ENCODE measurements at regions not wholly inside any gene's neighbourhood (a gene's known extent, or its start where the extent isn't known, plus 50 kb on each side); places are given as distances from the start of the nearest gene placed in this dataset.
"Not testable (repeated sequence)": the region's sequence is repeated elsewhere in the genome, so short reads cannot be mapped to it uniquely, and the experiment has no call there.

- DNase-seq (ENCODE audit: low read depth): no peak
- in situ Hi-C loops (cut with HindIII; ENCODE audit: low pct_unique_long_range_greater_than_20kb, low sequenced_read_pairs): no loop called here
These were observed 409.6 kb downstream of the NPIPA8 start for GRCh38 chr16:17926866-17927399.

DNA sequence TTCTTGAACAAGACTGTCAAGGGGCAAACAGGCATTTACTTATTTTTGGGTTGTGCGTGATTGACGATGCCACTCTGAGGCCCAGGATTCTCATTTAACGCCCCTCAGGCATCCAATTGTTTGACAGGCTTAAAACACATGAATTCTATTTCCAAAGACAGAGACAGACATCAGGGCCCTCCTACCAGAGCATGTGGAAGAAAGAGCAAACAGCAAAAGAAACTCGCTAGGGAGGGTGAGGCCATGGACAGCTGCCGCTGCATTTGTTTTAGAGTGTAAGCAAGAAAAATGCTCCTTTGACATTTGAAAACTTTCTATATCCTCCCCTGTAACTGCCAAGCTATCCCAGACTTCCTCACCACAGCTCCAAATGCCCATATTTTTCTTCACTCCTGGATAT, 410.1 kb downstream of the NPIPA8 start:
- DNase-seq (ENCODE audit: low read depth): no peak
- in situ Hi-C loops (cut with HindIII; ENCODE audit: low pct_unique_long_range_greater_than_20kb, low sequenced_read_pairs): no loop called here

- DNase-seq (ENCODE audit: low read depth): no peak
- in situ Hi-C loops (cut with HindIII; ENCODE audit: low pct_unique_long_range_greater_than_20kb, low sequenced_read_pairs): no loop called here
These were observed 410.8 kb downstream of the NPIPA8 start for GRCh38 chr16:17925761-17926160.

DNA sequence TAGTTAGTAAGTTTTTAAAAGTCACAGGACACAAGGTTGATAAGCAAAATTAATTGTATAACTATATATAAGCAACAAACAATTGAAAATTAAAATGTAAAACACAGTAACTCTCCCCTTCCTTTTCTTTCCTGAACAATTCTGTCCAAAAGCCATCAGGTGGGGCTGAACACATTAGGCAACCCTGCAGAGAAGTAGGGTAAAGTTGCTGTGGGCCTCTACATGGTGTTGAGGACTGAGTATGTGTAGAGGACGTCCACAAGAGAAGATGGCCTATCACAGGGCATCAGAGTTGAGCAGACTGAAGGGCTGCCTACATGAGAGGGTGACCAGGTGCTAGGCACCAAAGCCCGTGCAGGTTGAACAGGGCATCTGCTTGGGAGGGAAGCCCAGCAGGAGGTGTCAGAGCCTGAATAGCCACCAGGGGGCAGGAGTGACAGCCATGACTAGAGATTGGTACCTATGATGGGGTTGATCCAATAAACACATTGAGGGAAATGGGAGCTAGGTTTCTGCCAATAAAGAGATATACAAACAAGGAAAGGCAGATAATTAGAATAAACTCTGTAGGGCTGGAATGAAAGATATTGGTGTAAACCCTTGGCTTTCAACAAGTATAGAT, 415.1 kb downstream of the NPIPA8 start:
- in situ Hi-C loops (cut with HindIII; ENCODE audit: low pct_unique_long_range_greater_than_20kb, low sequenced_read_pairs): no loop called here
- DNase-seq (ENCODE audit: low read depth): no peak

DNA sequence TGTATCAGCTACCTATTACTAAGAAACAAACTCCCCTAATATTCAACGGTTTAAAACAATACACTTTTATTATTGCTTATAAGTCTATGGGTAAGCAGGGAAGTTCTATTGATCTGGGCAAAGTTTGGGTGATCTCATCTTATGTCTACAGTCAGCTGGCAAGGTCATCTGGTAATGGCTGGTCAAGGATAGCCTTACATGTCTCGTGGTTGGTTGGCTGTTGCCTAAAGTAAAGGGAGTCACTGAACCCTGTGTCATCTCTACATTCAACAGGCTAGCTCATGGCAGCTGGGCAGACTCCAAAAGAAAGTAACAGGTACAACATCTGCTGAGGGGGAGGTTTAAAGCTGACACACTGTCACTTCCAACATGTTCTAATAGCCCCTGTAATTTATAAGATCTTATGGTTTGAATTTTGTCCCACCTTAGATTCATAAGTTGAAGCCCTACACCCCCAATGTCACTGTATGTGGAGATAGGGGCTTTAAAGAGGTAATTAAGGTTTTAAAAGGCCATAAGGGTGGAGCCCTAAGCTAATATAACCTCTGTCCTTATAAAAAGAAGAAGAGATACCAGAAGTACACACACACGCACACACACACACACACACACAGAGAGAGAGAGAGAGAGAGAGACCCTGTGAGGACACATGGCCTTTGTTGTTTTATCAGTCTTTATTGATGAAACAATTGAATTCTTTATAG, 419.1 kb downstream of the NPIPA8 start:
- DNase-seq (ENCODE audit: low read depth): no peak
- in situ Hi-C loops (cut with HindIII; ENCODE audit: low pct_unique_long_range_greater_than_20kb, low sequenced_read_pairs): no loop called here

DNA sequence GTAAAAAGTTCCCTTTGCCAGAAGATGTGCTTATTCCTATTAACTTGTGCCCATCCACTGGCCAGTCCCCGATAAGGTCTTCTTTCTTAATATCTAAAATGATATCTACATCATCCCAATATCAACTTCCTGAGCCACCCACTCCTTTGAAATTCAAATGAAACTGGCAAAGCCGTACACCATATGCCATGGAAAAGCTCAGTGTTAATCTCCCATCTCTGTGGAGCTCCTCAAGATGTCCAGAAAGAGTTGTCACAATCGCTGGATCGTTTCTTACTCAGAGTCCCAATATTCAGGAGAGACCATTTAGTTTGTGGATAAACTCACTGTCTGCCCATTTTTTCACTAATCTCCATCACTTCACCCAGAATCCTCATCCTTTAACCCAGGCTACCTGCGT, 420.7 kb downstream of the NPIPA8 start:
- no peak for DNase-seq (ENCODE audit: low read depth)
- in situ Hi-C loops (cut with HindIII; ENCODE audit: low pct_unique_long_range_greater_than_20kb, low sequenced_read_pairs): no loop called here

DNA sequence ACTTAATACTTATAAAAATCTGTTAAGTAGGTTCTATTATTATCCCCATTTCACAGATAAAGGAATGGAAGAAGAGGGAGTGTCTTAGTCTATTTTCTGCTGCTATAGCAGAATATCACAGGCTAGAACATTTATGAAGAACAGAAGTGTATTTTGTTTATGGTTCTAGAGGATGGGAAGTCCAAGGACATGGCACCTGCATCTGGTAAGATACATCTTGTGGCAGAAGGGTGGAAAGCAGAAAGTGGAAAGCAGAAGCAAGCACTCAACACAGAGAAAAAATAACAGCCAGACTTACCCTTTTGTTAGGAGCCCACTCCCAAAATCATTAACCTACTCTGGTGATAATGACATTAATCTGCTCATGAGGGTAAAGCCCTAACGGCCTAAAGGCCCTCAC, 422.4 kb downstream of the NPIPA8 start:
- in situ Hi-C loops (cut with HindIII; ENCODE audit: low pct_unique_long_range_greater_than_20kb, low sequenced_read_pairs): no loop called here

DNA sequence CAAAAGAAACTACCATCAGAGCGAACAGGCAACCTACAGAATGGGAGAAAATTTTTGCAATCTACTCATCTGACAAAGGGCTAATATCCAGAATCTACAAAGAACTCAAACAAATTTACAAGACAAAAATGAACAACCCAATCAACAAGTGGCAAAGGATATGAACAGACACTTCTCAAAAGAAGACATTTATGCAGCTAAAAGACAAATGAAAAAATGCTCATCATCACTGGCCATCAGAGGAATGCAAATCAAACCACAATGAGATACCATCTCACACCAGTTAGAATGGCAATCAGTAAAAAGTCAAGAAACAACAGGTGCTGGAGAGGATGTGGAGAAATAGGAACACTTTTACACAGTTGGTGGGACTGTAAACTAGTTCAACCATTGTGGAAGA, 425.0 kb downstream of the NPIPA8 start:
- in situ Hi-C loops (cut with HindIII; ENCODE audit: low pct_unique_long_range_greater_than_20kb, low sequenced_read_pairs); DNase-seq (ENCODE audit: low read depth): not testable (repeated sequence)

More for the DNA sequence above, 422.4 kb downstream of the NPIPA8 start:
- no peak for DNase-seq (ENCODE audit: low read depth)

DNA sequence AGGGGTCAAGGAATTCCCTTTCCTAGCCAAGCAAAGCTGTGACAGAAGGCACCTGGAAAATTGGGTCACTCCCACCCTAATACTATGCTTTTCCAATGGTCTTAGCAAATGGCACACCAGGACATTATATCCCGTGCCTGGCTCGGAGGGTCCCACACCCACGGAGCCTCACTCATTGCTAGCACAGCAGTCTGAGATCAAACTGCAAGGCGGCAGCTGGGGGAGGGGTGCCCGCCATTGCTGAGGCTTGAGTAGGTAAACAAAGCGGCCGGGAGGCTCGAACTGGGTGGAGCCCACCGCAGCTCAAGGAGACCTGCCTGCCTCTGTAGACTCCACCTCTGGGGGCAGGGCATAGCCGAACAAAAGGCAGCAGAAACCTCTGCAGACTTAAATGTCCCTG, 429.9 kb downstream of the NPIPA8 start:
- DNase-seq (ENCODE audit: low read depth); in situ Hi-C loops (cut with HindIII; ENCODE audit: low pct_unique_long_range_greater_than_20kb, low sequenced_read_pairs): not testable (repeated sequence)

- no peak for DNase-seq (ENCODE audit: low read depth)
- in situ Hi-C loops (cut with HindIII; ENCODE audit: low pct_unique_long_range_greater_than_20kb, low sequenced_read_pairs): no loop called here
These were observed 430.5 kb upstream of the XYLT1 start for GRCh38 chr16:17901309-17901708.

GRCh38 chr16:17899141-17899540, 428.4 kb upstream of the XYLT1 start:
- DNase-seq (ENCODE audit: low read depth): no peak
- in situ Hi-C loops (cut with HindIII; ENCODE audit: low pct_unique_long_range_greater_than_20kb, low sequenced_read_pairs): no loop called here

DNA sequence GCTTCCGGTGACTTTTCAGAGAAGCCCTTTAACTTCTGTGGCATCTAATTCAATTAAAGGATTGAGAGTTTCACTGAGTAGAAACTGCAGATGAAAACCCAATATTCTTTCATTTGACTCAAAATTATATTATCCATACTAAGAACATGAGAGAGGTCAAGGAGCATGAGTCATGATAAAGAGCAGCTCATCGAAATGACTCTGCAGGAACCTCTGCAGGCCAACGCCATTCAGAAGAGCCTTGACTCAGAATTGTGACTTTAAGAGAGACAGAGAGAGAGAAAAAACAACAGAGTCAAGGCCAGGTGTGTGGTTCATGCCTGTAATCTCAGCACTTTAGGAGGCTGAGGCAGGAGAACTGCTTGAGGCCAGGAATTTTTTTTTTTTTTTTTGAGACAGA, 417.2 kb upstream of the XYLT1 start:
- no peak for DNase-seq (ENCODE audit: low read depth)
- in situ Hi-C loops (cut with HindIII; ENCODE audit: low pct_unique_long_range_greater_than_20kb, low sequenced_read_pairs): no loop called here

- no peak for DNase-seq (ENCODE audit: low read depth)
These were observed 415.0 kb upstream of the XYLT1 start for GRCh38 chr16:17885659-17886207.

GRCh38 chr16:17877821-17878360, 407.1 kb upstream of the XYLT1 start:
- DNase-seq (ENCODE audit: low read depth): no peak
- in situ Hi-C loops (cut with HindIII; ENCODE audit: low pct_unique_long_range_greater_than_20kb, low sequenced_read_pairs): no loop called here

More at GRCh38 chr16:17885659-17886207, 415.0 kb upstream of the XYLT1 start:
- in situ Hi-C loops (cut with HindIII; ENCODE audit: low pct_unique_long_range_greater_than_20kb, low sequenced_read_pairs): no loop called here

GRCh38 chr16:17866996-17867395, 396.2 kb upstream of the XYLT1 start:
- DNase-seq (ENCODE audit: low read depth): no peak

DNA sequence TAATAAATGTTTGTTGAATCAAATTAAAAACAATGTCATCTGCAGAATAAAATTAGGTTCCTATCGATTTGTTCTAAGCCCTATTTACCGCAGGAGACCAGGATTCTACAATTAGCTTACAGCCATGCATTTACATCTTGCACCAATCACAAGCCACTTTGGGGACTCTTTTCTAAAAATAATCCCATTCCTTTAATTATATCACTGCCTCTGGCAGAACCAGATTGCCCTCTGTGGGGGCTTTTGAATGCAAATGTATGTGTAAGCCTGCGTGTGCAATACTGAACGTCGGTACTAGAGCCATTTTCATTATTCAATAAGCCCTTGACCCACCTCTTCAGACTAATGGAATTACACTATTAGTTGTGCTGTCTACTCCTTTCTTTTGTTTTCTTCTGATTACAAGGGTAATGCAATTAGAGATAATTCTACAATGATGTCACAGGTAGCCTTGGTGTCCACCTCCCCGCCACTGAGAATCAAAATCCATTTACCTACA, 391.3 kb upstream of the XYLT1 start:
- DNase-seq (ENCODE audit: low read depth): no peak
- in situ Hi-C loops (cut with HindIII; ENCODE audit: low pct_unique_long_range_greater_than_20kb, low sequenced_read_pairs): no loop called here

More at GRCh38 chr16:17866996-17867395, 396.2 kb upstream of the XYLT1 start:
- in situ Hi-C loops (cut with HindIII; ENCODE audit: low pct_unique_long_range_greater_than_20kb, low sequenced_read_pairs): no loop called here

DNA sequence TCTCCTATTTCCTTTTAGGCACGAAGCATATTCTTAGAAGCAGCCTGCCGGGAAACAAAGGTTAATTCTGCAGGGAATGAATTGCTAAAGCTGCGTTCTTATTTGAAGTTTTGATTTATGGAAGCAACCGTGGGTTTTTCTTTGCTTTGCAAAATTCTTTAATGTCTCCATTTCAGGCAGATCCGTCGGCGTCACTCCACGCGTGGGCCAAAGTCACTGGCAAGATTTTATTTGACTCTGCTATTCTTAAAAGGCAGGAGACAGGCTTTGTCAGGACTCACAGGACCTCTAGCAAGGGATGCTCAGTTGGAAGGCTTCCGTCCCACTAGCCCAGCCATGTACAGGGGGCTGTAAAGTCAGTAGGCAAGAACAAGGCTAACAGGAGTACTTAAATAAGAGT, 387.3 kb upstream of the XYLT1 start:
- in situ Hi-C loops (cut with HindIII; ENCODE audit: low pct_unique_long_range_greater_than_20kb, low sequenced_read_pairs): no loop called here
- DNase-seq (ENCODE audit: low read depth): no peak

DNA sequence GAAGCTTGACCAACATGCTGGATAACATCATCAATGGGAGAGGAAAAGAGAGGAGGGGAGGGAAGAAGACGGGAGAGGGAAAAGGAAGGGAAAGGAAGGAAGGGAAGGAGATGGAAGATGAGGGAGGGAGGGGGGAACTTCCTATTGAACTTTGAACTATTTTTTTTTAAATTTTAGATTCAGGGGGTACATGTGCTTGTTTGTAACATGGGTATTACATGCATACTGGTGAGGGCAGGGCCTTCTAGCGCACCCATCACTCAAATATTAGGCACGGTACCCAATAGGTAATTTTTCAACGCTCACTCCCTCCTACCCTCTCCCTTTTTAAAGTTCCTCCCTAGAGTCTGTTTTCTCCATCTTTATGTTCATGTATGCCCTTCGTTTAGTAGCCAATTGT, 383.2 kb upstream of the XYLT1 start:
- no peak for DNase-seq (ENCODE audit: low read depth)
- in situ Hi-C loops (cut with HindIII; ENCODE audit: low pct_unique_long_range_greater_than_20kb, low sequenced_read_pairs): no loop called here

Data from Caki2 (cell line).